ENCODE measurements at regions not wholly inside any gene's neighbourhood (a gene's known extent, or its start where the extent isn't known, plus 50 kb on each side); places are given as distances from the start of the nearest gene placed in this dataset.

- Mint-ChIP-seq H3K4me1 (no peaks in the 10 kb centered on the region), H3K4me3 (no peak overlapping the region), H3K27ac (no peak overlapping the region), H3K9me3 (peaks cover 5% of the 10 kb centered on the region), H3K36me3 (no peaks in the 10 kb centered on the region)
- ATAC-seq (no peak), DNase-seq (ENCODE audit: low spot score in 2 of 2) (no peak)
Observed at GRCh38 chr3:66099541-66100065, 60.9 kb upstream of the MAGI1 start.

GRCh38 chr3:66098436-66098835 is 59.7 kb upstream of the MAGI1 start:
- Mint-ChIP-seq H3K27ac (no peak overlapping the region), H3K4me3 (no peak overlapping the region), H3K9me3 (peaks cover 5% of the 10 kb centered on the region), H3K4me1 (no peaks in the 10 kb centered on the region), H3K36me3 (no peaks in the 10 kb centered on the region)
- ATAC-seq, result no peak
- DNase-seq (ENCODE audit: low spot score in 2 of 2), result no peak

GRCh38 chr3:66097647-66098046 is 58.9 kb upstream of the MAGI1 start:
- H3K4me1 Mint-ChIP-seq, result no peaks in the 10 kb centered on the region
- ATAC-seq, result no peak
- H3K4me3 Mint-ChIP-seq, result no peak overlapping the region

GRCh38 chr3:66095295-66096001 is 56.7 kb upstream of the MAGI1 start:
- H3K4me1 Mint-ChIP-seq, result no peaks in the 10 kb centered on the region
- H3K36me3 Mint-ChIP-seq, result no peaks in the 10 kb centered on the region
- H3K4me3 Mint-ChIP-seq, result no peak overlapping the region
- H3K9me3 Mint-ChIP-seq, result peaks cover 5% of the 10 kb centered on the region
- H3K27ac Mint-ChIP-seq, result no peak overlapping the region
- DNase-seq (ENCODE audit: low spot score in 2 of 2) (no peak), ATAC-seq (no peak)

More at GRCh38 chr3:66097647-66098046, 58.9 kb upstream of the MAGI1 start:
- H3K27ac Mint-ChIP-seq, result no peak overlapping the region
- peaks cover 5% of the 10 kb centered on the region for H3K9me3 Mint-ChIP-seq
- no peaks in the 10 kb centered on the region for H3K36me3 Mint-ChIP-seq
- no peak for DNase-seq (ENCODE audit: low spot score in 2 of 2)

- no peak overlapping the region for H3K27ac Mint-ChIP-seq
- H3K9me3 Mint-ChIP-seq, result peaks cover 5% of the 10 kb centered on the region
- no peak for ATAC-seq
- H3K4me1 Mint-ChIP-seq, result no peaks in the 10 kb centered on the region
- H3K36me3 Mint-ChIP-seq, result no peaks in the 10 kb centered on the region
- no peak overlapping the region for H3K4me3 Mint-ChIP-seq
- no peak for DNase-seq (ENCODE audit: low spot score in 2 of 2)
Observed at GRCh38 chr3:66093981-66094380, 55.3 kb upstream of the MAGI1 start.

GRCh38 chr3:66092175-66092995 is 53.7 kb upstream of the MAGI1 start:
- no peak for DNase-seq (ENCODE audit: low spot score in 2 of 2)
- H3K4me1 Mint-ChIP-seq, result no peaks in the 10 kb centered on the region
- H3K9me3 Mint-ChIP-seq, result peaks cover 5% of the 10 kb centered on the region
- no peak for ATAC-seq
- H3K4me3 Mint-ChIP-seq, result no peak overlapping the region
- H3K27ac Mint-ChIP-seq, result no peak overlapping the region
- H3K36me3 Mint-ChIP-seq, result no peaks in the 10 kb centered on the region
